ENCODE measurements at regions not wholly inside any gene's neighbourhood (a gene's known extent, or its start where the extent isn't known, plus 50 kb on each side); places are given as distances from the start of the nearest gene placed in this dataset.
"Not testable (repeated sequence)": the region's sequence is repeated elsewhere in the genome, so short reads cannot be mapped to it uniquely, and the experiment has no call there.

GRCh38 chr2:144003460-144004075, 516.4 kb downstream of the ZEB2 start:
- H3K4me3 ChIP-seq (ENCODE audit: low read depth, low read length): no peak overlapping the region
- no peaks in the 10 kb centered on the region for H3K36me3 ChIP-seq (ENCODE audit: control insufficient read depth, insufficient read depth, low read length)
- no peaks in the 10 kb centered on the region for H3K27me3 ChIP-seq (ENCODE audit: control insufficient read depth, insufficient read depth, low read length)
- TF ChIP-seq, protein P1, sequence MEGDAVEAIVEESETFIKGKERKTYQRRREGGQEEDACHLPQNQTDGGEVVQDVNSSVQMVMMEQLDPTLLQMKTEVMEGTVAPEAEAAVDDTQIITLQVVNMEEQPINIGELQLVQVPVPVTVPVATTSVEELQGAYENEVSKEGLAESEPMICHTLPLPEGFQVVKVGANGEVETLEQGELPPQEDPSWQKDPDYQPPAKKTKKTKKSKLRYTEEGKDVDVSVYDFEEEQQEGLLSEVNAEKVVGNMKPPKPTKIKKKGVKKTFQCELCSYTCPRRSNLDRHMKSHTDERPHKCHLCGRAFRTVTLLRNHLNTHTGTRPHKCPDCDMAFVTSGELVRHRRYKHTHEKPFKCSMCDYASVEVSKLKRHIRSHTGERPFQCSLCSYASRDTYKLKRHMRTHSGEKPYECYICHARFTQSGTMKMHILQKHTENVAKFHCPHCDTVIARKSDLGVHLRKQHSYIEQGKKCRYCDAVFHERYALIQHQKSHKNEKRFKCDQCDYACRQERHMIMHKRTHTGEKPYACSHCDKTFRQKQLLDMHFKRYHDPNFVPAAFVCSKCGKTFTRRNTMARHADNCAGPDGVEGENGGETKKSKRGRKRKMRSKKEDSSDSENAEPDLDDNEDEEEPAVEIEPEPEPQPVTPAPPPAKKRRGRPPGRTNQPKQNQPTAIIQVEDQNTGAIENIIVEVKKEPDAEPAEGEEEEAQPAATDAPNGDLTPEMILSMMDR (IDR thresholded peaks at IDR 0.05; ENCODE audit: insufficient read depth, low read length, poor library complexity, severe bottlenecking): no peak
- DNase-seq (ENCODE audit: low read depth): no peak

- TF ChIP-seq, protein P1 (IDR thresholded peaks at IDR 0.05; ENCODE audit: insufficient read depth, low read length, poor library complexity, severe bottlenecking): no peak
- H3K36me3 ChIP-seq (ENCODE audit: control insufficient read depth, insufficient read depth, low read length): no peaks in the 10 kb centered on the region
- H3K4me3 ChIP-seq (ENCODE audit: low read depth, low read length): no peak overlapping the region
- no peaks in the 10 kb centered on the region for H3K27me3 ChIP-seq (ENCODE audit: control insufficient read depth, insufficient read depth, low read length)
- DNase-seq (ENCODE audit: low read depth): no peak
Measured at GRCh38 chr2:143996974-143997373, 522.9 kb downstream of the ZEB2 start.

DNA sequence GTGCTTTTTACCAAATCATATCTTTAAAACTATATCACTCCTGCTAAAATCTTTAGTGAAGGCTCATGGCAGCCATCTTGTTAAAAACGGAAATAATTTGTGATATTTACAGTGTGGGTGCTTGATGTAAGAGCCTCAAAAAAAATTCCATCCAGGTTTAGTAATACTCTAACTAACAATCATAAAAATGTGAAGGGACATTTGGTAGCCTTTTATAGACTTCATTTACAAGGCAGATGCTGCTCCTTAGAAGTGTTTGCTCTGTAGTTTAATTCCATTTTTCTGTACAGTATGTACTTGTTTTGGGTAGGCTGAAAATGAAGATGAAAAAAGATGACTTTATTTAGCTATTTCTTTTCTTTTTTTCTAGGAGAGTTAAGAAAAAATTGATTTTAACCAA, 525.0 kb downstream of the ZEB2 start:
- H3K4me3 ChIP-seq (ENCODE audit: low read depth, low read length): no peak overlapping the region
- TF ChIP-seq, protein P1 (IDR thresholded peaks at IDR 0.05; ENCODE audit: insufficient read depth, low read length, poor library complexity, severe bottlenecking): no peak
- no peak for DNase-seq (ENCODE audit: low read depth)
- H3K27me3 ChIP-seq (ENCODE audit: control insufficient read depth, insufficient read depth, low read length): no peaks in the 10 kb centered on the region
- no peaks in the 10 kb centered on the region for H3K36me3 ChIP-seq (ENCODE audit: control insufficient read depth, insufficient read depth, low read length)

GRCh38 chr2:143991596-143991995, 528.3 kb downstream of the ZEB2 start:
- H3K27me3 ChIP-seq (ENCODE audit: control insufficient read depth, insufficient read depth, low read length); DNase-seq (ENCODE audit: low read depth); H3K4me3 ChIP-seq (ENCODE audit: low read depth, low read length); H3K36me3 ChIP-seq (ENCODE audit: control insufficient read depth, insufficient read depth, low read length): not testable (repeated sequence)

GRCh38 chr2:143988082-143988481, 531.8 kb downstream of the ZEB2 start:
- TF ChIP-seq, protein P1 (IDR thresholded peaks at IDR 0.05; ENCODE audit: insufficient read depth, low read length, poor library complexity, severe bottlenecking): no peak
- DNase-seq (ENCODE audit: low read depth): no peak
- Histone ChIP-seq H3K27me3 (ENCODE audit: control insufficient read depth, insufficient read depth, low read length) (no peaks in the 10 kb centered on the region), H3K4me3 (ENCODE audit: low read depth, low read length) (no peak overlapping the region), H3K36me3 (ENCODE audit: control insufficient read depth, insufficient read depth, low read length) (no peaks in the 10 kb centered on the region)

GRCh38 chr2:143981428-143981827, 538.5 kb downstream of the ZEB2 start:
- no peak for DNase-seq (ENCODE audit: low read depth)
- TF ChIP-seq, protein P1 (IDR thresholded peaks at IDR 0.05; ENCODE audit: insufficient read depth, low read length, poor library complexity, severe bottlenecking): no peak

More at GRCh38 chr2:143981428-143981827, 538.5 kb downstream of the ZEB2 start:
- H3K4me3 ChIP-seq (ENCODE audit: low read depth, low read length): no peak overlapping the region
- no peaks in the 10 kb centered on the region for H3K36me3 ChIP-seq (ENCODE audit: control insufficient read depth, insufficient read depth, low read length)
- H3K27me3 ChIP-seq (ENCODE audit: control insufficient read depth, insufficient read depth, low read length): no peaks in the 10 kb centered on the region
